ENCODE measurements at regions not wholly inside any gene's neighbourhood (a gene's known extent, or its start where the extent isn't known, plus 50 kb on each side); places are given as distances from the start of the nearest gene placed in this dataset.

DNA sequence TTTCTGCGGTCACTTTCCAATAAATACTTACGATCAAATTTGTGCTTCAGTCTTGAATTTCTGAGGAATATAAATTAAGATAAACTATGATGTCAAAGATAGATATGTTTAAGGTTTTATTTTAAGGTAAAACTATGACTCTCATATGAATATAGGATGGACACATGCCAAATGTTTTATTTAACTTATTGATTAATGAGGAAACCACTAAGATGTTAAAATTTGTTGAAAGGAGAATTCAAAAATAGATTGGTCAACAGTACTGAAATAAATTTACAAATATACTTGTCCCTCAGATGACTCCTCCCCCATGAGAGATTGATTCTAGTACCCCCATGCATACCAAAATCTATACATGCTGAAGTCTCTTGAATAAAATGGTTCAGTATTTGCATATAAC, 319.7 kb upstream of the KCNH8 start:
- DNase-seq (ENCODE audit: low read depth in 2 of 2) = no peak

DNA sequence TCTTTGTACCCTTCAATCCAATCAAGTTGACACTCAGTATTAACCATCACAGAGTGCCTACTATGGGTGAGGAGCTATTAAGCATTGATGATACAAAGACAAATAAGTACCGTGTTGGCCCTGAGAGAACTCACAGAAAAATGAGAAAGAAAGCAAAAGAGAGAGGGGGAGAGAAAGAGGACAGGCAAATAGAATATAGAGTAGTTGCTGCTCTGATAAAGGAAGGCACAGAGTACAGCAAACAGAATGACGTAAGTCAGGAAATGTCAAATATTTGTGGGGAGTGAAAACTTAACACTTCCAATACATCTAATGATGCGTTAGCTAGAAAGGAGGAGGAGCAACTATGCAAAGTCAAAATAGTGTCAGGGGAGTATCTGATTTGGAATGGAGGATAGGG, 320.6 kb upstream of the KCNH8 start:
- DNase-seq (ENCODE audit: low read depth in 2 of 2) = no peak

DNA sequence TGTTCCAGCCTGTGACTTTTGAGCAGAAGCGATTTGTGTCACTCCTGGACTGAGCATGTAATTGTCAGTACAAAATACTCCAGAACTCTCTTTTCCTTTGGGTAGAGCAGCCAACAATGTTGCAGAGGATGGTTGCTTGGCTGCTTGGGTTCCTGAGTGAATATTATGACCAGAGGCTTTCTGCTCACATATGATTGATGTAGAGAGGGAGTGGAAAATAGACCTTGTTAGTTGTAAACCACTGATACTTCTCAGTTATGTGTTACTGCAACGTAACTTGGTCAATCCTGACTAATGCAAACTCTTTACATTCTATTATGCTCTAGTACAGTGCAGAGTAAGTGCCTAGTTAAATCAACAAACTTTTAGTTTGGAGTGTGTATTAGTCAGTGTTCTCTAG, 322.6 kb upstream of the KCNH8 start:
- DNase-seq (ENCODE audit: low read depth in 2 of 2) = no peak

DNA sequence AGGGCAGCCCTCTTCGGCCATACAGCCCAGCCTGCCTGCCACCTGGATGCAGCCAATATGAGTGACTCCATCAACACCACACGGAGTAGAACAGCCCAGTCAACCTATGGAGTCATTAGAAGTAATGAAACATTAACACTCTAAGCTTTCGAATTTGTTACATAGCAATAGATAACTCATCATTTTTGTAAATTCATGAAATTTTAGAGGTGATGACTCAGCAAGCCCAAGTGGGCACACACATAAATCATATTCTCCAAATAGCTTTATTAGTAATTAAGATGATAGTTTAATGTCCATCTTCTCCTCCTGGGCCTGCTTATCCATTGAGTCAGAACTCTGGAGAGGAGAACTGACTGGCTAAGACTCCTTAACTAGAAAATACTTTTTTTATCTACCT, 335.0 kb upstream of the KCNH8 start:
- no peak for DNase-seq (ENCODE audit: low read depth in 2 of 2)

DNA sequence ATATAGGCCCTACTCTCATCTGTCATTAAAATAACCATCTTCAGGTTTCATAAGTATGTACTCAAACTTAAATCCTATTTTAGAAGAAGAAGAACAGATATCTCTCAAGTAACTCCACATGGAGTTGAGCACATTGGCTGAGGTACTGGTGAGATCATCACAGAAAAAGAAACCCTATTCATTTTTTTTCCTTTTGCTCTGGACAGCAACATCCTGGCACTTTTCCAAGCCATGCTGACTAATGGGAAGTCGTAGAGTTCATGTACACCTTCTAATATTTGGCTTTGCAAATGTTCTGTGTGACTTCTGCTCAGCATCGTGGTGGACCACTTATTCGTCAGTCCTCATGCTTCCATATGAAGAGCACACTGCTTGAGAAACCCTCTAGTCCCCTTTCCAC, 336.0 kb upstream of the KCNH8 start:
- DNase-seq (ENCODE audit: low read depth in 2 of 2) = no peak

DNA sequence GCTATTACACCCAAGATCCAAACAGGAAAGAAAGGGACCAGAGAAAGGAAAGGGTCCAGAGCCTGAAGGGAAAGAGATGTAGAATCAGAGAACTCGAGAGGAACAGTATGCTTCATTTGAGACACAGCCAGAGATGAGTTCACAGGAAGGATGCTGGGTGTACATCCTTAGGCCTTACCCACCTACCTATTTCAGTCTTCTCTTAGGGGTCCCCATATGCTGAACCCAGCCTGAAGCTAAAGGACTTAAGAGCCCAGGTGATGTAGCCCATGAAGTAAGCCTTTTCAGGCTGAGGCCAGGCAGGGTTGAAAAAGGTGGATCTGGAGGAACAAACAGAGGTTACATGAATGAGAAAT, 338.0 kb upstream of the KCNH8 start:
- no peak for DNase-seq (ENCODE audit: low read depth in 2 of 2)

DNA sequence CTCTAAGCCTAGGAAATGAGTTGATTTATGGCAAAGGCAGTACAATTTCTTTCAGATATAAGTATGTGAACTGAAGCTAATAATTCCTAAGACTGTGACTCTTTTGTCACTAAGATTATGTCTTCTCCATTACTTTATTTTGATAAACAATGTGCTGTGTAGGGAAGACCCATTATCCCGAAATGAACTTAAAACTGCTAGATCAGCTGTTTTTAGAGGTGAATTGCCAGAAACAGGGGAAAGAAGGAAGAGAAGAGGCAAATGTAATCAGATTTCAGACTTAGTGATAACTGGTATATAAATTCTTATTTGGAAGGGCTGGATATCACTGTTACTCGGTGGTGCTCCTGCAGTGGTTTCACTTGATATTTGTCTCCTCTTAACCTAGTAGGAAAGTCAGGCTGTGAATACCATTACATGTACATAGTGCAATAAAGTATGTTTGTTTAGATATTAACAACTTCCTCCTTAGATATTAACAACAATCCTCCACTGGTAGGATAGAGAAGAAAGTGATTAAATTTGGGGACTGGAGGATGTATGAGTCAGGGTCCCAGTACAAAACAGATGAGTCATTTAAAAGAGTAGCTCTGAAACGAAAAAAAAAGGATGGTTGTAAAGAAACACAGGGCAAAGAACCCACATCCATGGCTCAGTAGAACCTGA, 338.5 kb upstream of the KCNH8 start:
- no peak for DNase-seq (ENCODE audit: low read depth in 2 of 2)

DNA sequence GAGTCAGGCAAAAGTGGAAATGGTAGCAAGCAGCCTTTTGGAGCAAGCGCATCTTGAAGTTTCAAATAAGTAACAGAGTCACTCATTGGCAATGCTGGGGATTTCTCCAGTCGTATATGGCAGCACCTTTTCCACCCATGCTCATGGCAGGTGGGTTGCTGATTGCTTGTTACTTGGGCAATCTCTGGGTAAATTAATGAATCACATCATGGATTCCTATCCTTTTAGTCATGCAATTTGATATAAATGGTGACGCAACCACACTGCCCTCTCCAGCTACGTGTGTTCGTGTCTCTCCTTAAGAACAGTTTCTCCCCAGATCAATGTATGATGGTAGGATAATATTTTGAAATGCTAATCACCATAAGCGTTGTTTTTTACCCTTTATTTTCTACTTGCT, 339.9 kb upstream of the KCNH8 start:
- no peak for DNase-seq (ENCODE audit: low read depth in 2 of 2)

DNA sequence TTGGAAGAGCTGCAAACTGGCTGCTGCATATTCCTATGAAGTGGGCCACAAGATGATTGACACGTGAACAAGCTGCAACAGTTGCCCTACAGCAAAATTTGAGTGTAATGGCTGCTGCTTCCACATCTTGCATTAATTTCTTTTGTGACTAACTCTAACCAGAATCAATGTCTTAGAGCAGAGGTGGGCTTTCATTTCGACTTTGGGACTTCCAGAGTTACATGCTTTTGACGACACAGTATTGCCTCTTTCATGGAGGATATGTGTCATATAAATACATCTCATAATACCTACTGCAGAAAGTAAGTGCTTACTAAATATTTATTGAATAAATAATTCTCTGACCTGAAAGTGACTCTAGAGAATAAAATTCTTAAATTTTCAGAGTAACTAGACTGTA, 340.7 kb upstream of the KCNH8 start:
- DNase-seq (ENCODE audit: low read depth in 2 of 2) = no peak

DNA sequence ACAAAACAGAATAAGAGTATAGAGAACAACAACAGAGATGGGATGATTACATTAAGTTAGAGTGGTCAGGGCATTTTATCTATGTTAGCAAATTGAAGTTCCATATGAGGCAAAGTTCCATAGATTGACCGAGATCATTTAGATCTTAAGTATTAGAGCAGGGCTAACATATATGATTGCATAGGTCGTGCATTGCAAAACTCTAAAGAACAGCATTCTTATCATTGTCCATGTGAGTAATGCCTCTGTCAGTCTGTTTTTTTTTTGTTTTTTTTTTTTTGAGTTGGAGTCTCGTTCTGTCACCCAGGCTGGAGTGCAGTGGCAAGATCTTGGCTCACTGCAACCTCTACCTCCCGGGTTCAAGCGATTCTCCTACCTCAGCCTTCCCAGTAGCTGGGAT, 341.7 kb upstream of the KCNH8 start:
- DNase-seq (ENCODE audit: low read depth in 2 of 2) = no peak

DNA sequence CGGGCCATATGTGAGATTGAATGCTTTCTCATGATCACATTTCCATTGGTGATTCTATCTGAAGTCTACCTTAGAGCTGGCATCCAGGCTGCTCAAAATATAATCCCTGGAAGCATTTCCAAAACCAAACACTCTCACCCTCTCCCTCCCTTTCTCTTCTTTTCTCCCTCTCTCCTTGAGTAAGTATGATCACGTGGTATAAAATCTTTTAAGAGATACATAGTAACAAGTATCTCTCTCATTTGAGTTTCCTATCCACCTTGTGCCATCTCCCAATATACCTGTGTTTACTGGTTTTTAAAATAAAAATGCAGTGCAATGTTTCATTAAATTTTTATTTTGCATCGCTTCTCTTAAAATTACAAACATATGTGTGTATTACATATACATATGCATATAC, 350.9 kb upstream of the KCNH8 start:
- no peak for DNase-seq (ENCODE audit: low read depth in 2 of 2)

DNA sequence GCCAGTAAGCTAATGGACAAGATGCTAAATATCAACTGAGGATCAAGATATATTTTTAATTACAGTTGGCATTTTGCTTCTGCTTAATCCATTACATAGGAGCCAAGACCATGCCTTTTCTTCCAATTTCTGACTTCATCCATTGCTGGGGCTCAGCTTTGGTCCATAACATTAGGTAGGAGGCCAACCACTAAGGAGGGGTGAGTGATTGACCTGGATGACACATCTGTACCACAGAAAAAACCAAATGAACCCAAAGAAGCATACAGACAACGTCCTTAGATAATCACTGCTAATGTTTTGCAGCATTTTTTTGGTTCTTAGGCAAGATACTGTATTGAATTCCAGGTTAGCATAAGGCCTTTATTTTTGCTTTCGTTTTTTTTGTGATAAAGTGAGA, 353.2 kb upstream of the KCNH8 start:
- no peak for DNase-seq (ENCODE audit: low read depth in 2 of 2)

DNA sequence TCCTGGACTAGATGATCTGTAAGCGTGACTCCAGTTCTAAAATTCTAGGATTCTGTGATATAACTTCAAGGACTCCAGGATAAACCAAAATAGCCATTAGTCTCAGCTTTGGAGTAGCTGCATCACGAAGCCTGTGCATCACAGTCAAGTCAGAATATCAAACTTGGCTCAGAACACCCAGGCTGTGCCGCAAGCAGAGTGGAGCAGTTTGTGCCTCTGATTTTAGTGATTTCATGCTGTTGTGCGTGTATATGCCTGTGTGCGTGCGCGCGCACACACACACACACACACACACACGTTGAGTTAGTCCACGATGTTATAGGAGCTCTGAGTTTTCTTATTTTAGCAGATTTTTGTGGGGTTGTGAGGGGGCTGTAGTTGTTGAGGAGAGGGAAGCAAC, 356.6 kb upstream of the KCNH8 start:
- DNase-seq (ENCODE audit: low read depth in 2 of 2) = no peak

DNA sequence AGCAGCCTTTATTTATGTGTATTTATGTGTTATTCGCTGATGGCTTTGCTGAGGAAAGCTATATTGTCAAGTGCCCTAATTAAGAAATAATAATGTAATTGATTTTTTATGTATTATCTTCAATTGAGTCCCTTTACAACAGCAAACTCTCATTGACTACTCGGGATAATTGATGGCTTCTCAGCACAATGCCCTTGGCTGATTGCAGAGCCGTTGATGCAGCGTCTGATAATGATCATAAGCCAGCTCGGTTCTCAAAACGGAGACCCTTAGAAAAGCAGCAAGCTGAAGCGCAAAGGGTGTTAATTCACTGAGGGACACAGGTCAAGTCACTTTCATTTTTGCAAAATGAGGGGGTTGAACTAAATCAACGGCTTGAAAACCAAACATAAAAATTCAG, 357.1 kb upstream of the KCNH8 start:
- no peak for DNase-seq (ENCODE audit: low read depth in 2 of 2)

DNA sequence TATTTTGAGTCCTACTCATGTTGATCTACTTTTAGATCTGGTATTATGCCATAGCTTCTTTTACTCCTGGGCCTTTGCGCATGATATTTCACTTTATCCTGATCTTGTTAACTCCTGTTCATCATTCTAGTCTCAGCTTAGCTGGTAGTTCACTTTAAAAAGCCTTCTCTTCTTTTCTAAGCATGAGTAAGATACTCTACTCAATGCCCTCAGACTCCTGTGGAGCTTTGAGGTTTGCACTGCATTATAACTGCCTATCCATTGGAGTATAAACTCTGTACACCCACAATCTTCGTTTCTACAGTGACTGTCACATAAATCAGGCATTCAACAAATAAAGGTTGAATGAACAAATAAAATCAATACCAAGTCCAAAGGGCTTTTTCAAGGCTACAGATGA, 357.9 kb upstream of the KCNH8 start:
- no peak for DNase-seq (ENCODE audit: low read depth in 2 of 2)

DNA sequence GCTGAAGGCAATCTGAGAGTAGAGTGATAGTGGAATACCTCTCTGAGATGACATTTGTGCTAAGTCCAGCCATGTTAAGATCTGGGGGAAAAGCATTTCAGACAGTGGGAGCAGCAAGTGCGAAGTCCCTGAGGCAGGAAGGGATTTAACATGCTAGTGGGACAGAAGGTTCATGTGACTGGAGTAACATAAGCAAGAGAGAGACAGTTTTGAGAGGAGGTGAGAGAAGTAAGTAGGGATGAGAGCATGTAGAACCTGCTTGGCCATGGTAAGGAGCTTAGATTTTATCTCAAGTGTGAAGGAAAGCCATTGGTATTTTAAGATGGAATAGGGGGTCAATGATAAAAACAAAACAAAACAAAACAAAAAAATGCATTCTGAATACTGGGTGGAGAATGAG, 358.6 kb upstream of the KCNH8 start:
- no peak for DNase-seq (ENCODE audit: low read depth in 2 of 2)

DNA sequence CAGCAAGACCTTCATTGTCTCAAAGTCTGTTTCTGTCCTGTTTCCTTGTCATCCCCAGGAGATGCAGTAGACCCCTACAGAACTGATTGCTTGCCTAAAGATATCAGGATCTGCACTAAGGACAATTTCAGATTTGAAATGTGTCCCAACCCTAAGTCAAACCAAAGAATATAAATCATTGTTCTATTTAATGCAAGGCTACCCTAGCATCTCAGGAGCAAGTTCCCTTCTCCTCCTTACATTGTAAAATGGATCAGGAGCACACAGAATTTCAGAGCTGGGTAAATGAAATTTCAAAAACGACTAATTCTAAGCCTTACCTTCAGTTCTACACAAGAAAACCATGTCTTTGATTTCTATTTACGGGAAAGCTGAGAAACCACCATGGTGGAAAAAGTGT, 360.9 kb upstream of the KCNH8 start:
- DNase-seq (ENCODE audit: low read depth in 2 of 2) = no peak

DNA sequence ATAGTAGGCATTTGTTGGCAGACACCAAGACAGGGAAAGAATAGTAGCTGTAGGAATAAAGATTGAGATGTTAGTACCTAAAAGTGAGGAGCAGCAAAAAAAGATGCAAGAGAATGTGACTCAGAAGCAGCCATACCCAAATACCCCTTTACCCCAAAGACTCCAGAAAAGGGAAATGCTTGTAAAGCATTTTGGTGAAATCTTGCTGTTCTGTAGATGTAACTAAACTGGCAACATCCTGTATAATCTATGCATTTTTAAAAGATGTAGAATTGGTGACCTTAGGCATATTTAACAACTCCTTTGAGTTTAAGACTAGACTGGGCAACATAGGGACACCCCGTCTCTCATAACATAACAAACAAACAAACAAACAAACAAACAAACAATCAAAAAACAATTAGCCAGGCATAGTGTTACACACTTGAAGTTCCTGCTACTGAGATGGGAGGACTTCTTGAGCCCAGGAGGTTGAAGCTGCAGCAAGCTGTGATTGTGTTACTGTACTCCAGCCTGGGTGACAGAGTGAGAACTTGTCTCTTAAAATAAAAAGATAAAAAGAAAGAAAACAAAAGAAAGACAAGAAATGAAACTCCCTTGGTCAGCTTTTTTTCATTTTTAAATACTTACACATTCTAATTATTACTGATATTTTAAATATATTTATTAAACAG, 361.5 kb upstream of the KCNH8 start:
- no peak for DNase-seq (ENCODE audit: low read depth in 2 of 2)

DNA sequence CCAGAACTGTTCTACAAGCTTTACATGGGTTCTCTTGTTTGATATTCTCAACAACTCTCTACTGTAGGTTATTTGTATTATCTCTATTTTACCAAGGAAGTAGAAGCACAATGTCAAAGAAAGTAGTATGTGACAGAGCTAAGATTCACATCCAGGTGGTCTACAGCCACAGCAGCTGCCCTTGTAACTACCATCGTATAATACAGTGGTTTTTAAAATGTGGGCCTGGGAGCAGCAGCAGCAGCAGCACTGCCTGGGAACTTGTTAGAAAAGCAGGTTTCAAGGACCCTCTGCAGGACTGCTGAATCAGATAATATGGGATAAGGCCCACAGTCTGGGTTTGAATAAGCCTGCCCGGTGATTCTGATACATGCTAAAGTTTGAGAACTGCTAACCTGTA, 357.1 kb upstream of the SATB1 start:
- DNase-seq (ENCODE audit: low read depth in 2 of 2) = no peak

DNA sequence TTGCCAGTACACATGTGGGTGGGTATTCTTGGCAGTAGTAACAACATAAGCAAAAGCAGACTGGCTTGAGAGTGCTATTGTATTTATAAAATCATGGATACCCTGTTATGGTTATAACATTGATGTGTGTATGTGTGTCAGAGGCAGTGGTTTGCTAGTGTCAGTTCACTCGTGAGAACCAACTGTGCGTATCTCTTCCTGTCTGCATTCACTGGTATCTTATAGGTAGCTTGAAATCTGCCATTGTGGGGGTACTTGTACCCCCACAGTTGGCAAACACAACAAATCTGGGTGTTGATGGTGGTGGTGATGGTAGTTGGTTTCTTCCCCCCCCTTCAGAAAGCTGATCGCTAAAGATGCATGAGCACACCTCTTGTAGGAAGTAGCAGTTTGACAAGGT, 355.8 kb upstream of the SATB1 start:
- no peak for DNase-seq (ENCODE audit: low read depth in 2 of 2)

DNA sequence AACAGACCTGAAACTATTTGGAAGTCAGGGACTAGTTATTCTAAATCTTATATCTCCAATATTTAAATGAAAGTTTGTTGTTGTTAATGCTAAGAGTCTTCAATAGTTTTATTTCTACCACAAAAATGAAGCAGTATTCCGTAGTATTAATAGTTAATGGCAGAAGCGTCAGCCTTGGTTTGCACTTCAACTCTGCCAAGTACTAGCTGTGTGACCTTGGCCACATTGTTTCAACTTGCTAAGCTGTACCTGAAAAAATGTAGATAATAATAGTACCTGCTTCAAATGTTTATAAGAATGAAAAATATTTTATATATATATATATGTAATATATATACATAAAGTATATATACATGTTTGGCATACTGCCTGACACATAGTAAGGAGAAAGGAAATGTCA, 354.6 kb upstream of the SATB1 start:
- no peak for DNase-seq (ENCODE audit: low read depth in 2 of 2)

DNA sequence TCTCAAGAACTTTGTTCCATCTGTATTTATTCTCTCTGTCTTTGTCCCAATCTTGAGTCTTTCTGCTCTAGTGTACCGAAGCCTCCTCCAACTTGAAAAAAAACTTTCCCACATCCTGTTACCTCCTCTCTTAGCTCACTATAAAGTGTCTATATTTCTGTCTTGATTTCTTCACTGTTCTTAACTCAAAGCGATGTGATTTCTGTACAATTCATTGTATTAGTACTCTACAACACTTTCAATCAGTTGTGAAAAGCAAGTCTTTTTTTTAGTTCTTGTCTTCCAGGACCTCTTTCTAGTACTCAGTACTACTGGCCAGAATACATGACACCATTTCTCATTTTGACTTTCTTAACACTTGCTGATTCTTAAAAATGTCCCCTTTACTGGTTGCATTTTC, 353.5 kb upstream of the SATB1 start:
- no peak for DNase-seq (ENCODE audit: low read depth in 2 of 2)

DNA sequence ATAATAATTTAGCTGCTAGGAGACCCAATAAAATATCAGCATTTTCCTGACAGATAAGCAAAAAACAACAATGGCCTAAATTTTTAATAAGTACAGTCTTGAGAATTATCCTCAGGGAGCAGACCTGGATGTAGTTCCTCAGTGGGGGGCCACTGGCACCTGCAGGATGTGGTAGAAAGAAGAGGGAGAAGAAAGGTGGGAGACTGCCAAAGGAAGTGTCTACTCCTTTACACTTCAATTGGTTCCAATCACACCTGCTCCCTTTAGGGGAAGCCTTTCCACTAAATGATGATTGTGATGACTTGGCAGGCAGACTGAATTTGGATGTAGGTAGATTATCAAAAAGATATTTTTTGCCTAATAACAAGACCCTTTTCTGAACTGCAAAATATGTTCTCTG, 353.0 kb upstream of the SATB1 start:
- no peak for DNase-seq (ENCODE audit: low read depth in 2 of 2)

DNA sequence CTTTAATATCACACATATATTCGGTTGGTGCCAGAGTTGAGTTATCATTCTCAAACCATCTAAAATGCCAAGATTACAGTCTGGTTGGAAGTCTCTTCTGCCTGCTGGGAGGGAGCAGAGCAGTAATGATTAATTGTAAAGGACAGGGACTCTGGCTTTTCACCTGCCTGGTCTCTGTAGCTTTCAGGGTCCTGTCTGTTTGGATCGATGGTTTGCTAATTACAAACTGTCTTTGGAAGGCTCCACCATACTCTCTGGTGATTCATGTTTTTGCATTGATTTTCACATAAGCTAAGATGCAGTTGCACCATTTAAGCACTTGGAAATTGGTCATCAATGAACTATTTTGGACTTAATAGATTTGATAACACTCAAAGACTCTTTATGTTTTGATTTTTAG, 350.4 kb upstream of the SATB1 start:
- no peak for DNase-seq (ENCODE audit: low read depth in 2 of 2)
